ENCODE measurements at regions not wholly inside any gene's neighbourhood (a gene's known extent, or its start where the extent isn't known, plus 50 kb on each side); places are given as distances from the start of the nearest gene placed in this dataset.

DNA sequence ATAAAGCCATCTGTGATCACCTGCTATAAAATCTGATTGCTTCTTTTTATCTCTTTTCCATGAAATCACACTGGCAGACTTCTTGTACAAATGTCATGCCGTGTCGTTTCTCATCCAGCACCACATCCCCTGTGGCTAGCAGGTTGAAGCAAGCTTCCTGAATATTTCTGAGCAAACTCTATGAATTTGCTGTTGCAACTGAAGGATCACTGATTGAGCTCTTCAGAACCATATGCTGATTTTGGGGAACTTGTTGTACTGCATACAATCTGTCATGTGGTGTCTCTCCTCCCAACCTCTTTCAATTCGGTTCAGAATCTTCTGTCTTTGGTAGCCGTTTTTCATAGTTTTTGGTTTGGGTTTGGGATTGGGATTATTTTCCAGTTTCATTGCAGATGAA, 57.7 kb upstream of the RBMS1 start:
- TF ChIP-seq, protein P1, sequence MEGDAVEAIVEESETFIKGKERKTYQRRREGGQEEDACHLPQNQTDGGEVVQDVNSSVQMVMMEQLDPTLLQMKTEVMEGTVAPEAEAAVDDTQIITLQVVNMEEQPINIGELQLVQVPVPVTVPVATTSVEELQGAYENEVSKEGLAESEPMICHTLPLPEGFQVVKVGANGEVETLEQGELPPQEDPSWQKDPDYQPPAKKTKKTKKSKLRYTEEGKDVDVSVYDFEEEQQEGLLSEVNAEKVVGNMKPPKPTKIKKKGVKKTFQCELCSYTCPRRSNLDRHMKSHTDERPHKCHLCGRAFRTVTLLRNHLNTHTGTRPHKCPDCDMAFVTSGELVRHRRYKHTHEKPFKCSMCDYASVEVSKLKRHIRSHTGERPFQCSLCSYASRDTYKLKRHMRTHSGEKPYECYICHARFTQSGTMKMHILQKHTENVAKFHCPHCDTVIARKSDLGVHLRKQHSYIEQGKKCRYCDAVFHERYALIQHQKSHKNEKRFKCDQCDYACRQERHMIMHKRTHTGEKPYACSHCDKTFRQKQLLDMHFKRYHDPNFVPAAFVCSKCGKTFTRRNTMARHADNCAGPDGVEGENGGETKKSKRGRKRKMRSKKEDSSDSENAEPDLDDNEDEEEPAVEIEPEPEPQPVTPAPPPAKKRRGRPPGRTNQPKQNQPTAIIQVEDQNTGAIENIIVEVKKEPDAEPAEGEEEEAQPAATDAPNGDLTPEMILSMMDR (IDR thresholded peaks at IDR 0.05): no peak
- TF ChIP-seq POLR2A (IDR thresholded peaks at IDR 0.05): no peak

All from Peyer's patch (tissue), 4 donors.